ENCODE measurements at regions not wholly inside any gene's neighbourhood (a gene's known extent, or its start where the extent isn't known, plus 50 kb on each side); places are given as distances from the start of the nearest gene placed in this dataset.
"Not testable (repeated sequence)": the region's sequence is repeated elsewhere in the genome, so short reads cannot be mapped to it uniquely, and the experiment has no call there.

DNA sequence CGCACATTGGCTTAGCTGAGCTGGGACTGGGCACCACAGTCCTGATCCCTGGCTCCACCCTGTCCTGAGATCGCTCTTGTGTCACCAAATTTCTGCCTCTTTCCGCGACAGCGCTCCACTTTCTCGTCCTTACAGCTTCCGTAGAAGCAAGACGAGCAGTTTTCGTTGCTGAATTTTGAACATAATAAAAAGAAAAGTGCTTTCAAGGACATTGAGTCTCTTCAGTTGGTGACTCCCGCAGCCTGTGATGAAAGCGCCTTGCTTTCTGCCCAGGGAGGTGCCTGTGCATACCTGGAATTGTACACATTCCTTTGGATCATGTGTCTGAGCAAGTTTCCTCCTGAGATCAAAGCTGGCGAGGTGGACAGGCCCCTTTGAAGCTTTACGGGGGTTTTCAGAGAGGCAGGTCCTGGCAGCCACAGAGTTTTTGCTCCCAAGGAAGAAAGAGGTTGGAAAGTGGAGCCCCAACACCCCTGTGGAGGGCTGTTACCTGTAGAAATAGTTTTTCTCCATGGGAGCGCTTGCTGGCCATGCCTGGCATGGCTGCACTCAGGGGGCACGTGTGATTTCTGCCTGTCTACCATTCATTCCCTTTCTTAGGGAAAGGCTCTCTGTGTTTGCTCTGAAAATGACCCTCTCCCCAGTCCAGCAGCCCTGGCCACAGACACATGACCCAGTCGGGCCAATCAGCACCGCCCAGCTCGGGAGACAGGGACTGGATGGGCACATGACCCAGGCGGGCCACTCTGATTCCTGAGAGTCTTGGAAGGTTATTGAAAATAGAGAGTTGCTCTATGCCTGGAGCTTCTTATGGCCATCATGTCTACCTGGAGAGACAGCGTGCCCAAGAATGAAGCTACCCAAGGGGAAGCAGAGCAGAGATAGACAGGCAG is 115.6 kb upstream of the OTOS start:
- DNase-seq = no peak

DNA sequence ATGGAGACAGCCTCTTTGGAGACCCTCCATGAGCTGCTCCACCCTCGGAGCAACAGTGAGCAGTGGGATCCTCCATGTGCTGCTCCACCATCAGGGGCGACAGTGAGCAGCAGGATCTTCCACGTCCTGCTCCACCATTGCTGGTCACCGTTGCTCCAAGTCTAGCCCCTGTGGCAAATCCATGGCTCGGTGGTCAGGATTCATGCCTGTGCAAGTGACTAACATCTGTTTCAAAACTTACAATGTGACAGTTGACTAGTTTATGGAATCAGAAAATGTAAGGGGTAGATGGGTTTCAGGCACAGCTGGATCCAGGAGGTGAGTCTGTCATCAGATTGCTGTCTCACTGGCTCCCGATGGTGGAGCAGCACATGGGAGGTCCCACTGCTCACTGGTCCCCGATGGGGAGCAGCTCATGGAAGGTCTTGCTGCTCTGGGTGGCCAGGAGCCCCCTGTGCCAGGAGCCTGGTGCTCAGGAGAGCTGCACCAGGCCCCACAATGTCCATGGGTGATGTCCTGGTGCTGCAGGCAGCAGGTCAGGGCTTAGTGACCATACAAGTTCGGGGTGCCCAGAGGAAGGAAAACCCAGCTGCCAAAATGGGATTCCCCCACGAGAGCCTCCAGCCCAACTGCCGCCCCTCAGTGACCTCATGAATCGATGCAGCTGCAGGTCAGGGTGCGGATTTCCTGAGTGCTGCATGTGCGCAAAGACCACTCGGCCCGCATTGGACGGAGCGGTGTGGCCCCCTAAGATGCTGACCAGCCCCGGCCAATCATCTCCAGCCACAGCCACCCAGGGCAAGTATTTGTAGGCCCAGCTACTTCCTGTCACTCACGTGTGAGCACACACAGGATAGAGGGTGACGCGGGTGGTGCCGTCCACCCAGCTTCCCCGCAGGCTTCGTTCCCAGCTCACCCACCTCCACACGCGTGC is 116.5 kb upstream of the OTOS start:
- DNase-seq = no peak

DNA sequence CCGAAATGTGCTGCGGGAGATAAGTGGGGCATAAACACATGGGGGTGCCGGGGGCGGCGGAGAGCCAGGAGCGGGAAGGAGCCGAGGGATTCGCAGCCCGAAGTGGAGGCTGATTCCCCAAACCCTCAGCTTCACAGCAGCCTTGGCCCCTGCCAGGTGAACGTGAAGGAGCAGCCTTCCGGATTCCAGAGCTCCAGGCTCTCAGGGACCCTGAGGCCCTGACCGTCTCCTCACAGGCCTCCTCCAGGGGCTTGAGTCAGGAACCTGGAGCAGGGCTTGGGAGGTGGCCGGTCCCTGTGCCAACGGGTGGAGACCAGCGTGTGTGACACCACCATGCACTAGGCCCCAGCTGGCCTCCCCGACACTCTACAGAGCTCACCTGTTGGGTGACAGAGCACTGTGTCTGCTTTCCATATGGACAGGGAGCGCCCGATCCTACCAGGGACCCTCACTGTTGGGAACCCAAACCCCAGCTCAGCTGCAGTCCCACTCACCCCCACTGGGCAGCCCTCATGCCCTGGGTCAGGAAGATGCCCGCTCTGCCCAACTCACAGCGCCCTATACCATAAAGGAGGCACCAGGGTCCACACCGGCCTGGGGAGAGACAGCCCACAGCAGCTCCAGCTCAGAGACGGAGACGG is 117.6 kb upstream of the OTOS start:
- DNase-seq = no peak

DNA sequence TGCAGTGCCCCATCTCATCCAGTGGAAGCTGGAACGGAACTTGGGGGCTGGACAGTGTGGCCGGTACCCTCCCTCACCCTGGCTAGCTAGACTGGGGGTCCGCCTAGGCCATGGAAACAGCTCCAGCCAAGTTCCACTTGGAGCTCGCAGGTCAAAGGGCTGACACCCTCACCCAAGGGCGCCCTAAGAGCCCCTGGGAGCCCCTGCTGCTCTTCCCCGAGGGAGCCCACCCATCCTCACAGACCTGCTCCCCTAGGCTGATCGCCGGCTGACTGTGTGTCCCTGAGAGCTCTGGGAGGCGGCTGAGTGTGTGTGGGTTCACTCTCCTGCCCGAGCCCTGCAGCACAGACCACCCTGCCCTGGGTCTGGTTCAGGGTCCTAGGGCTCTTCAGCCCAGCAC is 118.2 kb upstream of the OTOS start:
- no peak for DNase-seq

DNA sequence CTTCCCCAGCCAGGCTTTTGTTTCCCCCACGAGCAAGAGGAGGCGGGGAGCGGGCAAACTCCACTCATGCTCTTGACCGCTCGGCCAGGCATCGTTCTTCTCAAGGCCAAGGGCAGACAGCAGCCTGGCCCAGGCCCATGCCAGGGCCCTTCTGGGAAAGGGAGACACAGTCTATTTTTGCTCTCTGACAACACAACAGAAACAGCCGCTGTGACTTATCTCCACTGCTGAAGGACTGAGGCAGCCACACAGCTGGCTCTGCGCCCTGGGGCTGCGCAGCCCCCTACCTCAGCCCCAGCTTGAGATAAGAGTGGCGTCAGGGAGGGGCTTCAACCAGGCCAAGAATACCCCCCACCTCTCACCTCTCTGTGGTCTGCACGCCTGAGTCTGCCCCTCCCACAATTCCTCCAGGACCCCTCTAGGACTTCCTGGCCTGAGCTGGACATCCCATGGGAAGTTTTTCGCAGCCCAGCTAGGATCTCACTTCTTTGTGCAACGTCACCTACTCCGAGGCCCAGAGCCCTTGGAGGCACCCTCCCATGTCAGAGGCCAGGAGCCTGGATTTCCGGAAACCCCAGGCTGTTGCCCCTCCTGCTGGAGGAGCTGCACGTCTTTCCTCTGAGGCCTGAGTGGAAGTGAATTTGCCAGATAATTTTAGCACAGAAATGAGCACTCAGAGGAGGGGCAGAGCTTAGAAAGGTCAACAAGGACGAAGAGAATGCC is 118.9 kb upstream of the OTOS start:
- DNase-seq = no peak

GRCh38 chr2:240259924-240260529 is 119.6 kb upstream of the OTOS start:
- DNase-seq = no peak

- no peak for DNase-seq
Observed at GRCh38 chr2:240260664-240261063, 120.2 kb upstream of the OTOS start.

- DNase-seq = not testable (repeated sequence)
Observed at GRCh38 chr2:240262578-240262977, 122.1 kb upstream of the OTOS start.

DNA sequence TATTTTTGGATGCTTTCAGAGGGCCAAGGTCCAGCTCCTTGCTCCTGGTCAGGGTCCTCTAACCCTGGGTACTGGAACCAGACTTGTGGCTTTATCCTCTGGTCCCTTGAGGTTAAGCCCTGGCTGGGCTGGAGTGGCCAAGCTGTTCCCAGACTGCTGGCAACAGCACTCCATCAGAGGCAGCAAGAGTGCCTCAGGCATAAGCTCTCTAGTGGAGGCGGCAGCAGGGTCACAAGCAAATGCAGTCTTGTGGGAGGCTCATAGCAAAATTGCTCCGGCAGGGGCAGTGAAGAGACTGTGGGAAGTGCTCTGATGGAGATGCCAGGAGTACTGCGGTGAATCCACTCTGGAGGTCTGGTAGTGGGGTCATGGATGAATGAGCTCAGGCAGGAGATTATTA is 128.9 kb upstream of the OTOS start:
- DNase-seq = no peak

GRCh38 chr2:240269886-240270285 is 129.4 kb upstream of the OTOS start:
- no peak for DNase-seq

DNA sequence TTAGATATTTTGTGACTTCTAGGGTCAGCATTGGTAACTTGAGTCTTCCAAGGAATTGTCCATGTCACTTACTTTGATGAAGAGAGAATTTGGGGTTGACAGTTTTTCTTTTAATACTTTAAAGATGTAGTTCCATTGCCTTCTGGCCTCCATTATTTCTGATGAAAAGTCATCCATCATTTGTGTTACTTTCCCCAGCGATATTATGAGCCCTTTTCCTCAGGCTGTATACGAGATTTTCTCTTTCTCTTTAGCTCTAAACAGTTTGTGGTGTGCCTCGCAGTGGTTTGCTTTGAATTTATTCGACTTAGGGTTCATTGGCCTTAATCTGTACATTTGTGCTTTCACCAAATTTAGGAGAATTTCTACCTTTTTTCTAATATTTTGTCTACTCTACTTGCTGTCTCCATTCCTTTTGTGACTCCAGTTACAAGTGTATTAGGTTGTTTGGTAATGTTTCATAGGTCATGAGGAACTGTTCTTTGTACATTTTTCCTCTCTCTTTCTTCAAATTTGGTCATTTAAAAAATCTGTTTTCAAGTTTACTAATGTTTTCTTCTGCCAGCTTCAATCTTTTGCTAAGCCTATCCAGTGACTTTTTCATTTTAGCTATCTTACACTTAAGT is 131.4 kb upstream of the OTOS start:
- no peak for DNase-seq

DNA sequence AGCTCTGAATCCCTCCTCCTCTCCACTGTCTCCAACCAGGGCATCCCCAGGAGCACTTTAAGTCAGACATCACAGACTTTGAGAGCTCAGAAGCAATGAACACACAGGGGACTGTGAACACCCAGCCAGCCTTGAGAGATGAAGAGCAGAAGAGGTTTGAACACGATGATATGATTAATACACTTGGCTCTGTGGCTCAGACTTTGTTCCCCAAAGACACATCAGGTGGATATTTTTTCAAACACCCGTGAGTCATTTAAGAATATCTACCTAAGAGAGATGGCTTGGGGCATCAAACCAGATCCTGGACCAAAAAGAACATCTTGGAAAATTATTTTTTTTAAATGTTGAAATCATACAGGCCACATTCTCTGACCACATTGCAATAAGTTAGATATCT is 134.9 kb upstream of the OTOS start:
- no peak for DNase-seq

- DNase-seq = no peak
Observed at GRCh38 chr2:240277073-240277806, 136.8 kb upstream of the OTOS start.

DNA sequence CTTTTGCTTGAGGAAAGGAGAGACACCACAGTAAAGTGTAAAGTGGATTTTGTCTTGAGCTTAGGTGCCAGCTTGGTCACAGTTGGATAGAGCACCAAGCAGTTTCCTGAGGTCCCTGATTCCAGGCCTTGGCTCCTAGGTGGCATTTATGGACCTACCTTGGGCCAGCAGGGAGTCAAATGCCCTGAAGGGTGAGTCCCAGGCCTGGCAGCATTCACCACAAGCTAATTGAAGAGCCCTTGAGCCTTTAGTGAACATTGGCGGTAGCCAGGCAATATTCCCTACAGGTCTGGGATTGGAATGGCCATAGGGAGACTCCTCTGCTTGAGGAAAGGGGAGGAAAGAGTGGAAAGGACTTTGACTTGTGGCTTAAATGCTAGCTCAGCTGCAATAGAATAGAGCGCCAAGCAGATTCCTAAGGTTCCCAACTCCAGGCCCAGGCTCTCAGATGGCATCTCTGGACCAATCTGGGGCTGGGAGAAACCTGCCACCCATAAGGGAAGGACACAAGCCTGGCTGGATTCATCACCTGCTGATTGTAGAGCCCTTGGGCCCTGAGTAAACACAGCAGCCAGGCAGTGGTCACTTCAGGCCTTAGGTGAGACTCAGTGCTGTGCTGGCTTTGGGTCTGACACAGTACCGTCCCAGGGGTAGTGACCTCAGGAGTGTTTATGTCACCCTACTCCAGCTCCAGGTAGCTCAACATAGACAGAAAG is 137.5 kb upstream of the OTOS start:
- no peak for DNase-seq

- no peak for DNase-seq
Observed at GRCh38 chr2:240278661-240279060, 138.2 kb upstream of the OTOS start.

DNA sequence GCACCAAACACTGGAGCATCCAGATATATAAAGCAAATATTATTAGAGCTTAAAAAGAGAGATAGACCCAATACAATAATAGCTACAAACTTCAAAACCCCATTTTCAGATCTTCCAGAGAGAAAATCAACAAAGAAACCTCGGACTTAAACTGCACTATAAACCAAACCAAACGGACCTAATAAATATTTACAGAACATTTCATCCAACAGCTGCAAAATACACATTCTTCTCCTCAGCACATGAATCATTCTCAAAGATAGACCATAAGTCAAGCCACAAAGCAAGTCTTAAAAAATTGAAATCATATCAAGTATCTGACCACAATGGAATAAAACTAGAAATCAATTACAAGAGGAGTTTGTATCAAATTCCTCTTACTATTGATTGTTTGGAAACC is 140.2 kb upstream of the OTOS start:
- DNase-seq = no peak

- no peak for DNase-seq
Observed at GRCh38 chr2:240284503-240285259, 144.2 kb upstream of the OTOS start.

DNA sequence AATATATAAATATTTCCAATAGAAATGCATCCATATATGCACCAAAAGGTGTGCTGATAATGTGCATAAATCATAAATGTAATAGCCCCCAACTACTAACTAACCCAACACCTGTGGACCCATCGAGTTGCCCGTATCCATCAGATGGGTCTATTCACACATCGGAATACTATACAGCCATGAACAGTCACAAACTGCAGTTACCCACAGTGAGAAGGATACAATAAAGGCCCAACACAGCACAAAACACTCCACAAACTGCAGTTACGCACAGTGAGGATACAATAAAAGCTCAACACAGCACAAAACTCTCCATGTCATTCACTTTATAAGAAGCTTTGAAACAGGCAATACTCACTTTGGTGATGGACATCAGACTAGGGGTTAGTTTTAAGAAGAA is 145.3 kb upstream of the OTOS start:
- no peak for DNase-seq

GRCh38 chr2:240286596-240286995 is 146.1 kb upstream of the OTOS start:
- no peak for DNase-seq

DNA sequence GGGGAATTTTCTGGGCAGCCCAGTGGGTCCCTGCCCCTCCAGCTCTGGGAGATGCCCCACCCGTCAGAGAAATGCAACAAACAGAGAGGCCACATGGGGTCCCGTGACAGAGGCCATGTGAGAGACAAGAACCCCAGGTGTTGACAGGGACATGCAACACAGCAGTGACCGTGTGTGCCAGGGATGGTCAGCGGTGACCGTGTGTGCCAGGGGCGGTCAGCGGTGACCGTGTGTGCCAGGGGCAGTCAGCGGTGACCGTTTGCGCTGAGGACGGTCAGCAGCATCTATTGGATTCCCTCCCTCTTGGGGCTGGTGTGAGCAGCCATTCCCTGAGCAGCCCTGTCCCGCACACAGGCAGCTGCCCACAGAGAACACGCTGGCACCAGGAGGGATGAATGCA is 146.6 kb upstream of the OTOS start:
- no peak for DNase-seq

Data from activated CD4-positive, alpha-beta T cell treated with anti-CD3 and anti-CD28 coated beads, Interleukin-2, amount 50 U/mL, for 4 hours (primary cell).